Suprapubic skin (tissue), 4 donors: ENCODE measurements at regions not wholly inside any gene's neighbourhood (a gene's known extent, or its start where the extent isn't known, plus 50 kb on each side); places are given as distances from the start of the nearest gene placed in this dataset.

Experiments used
- CTCF ChIP-seq, 2 donors: fragments of 200-600 bp in 1 of 2; fragments of 450-650 bp in 1 of 2; sonication (generic) in 1 of 2; IDR thresholded peaks; one replicate each; pipeline ENCODE4 v1.5.1; 2016 to 2019; ENCODE audit warnings: antibody characterized with exemption in 2 of 2, mild to moderate bottlenecking in 1 of 2, moderate library complexity in 1 of 2
- EP300 ChIP-seq: sonication (generic); formaldehyde crosslinking; IDR thresholded peaks from one replicate; pipeline ENCODE4 v1.6.1; 2017; ENCODE audit warnings: antibody characterized with exemption
- POLR2AphosphoS5 ChIP-seq, 3 donors: sonication (generic); formaldehyde crosslinking; IDR thresholded peaks; one replicate each; pipeline ENCODE4 v1.6.1; 2017; ENCODE audit warnings: antibody characterized with exemption in 3 of 3

- TF ChIP-seq POLR2AphosphoS5 (IDR thresholded peaks at IDR 0.05) (no peak), EP300 (no peak), CTCF (IDR thresholded peaks at IDR 0.05) (no peak)
Measured at GRCh38 chr2:237022533-237022932, 63.2 kb upstream of the COPS8 start.
